ENCODE measurements at regions not wholly inside any gene's neighbourhood (a gene's known extent, or its start where the extent isn't known, plus 50 kb on each side); places are given as distances from the start of the nearest gene placed in this dataset.

DNA sequence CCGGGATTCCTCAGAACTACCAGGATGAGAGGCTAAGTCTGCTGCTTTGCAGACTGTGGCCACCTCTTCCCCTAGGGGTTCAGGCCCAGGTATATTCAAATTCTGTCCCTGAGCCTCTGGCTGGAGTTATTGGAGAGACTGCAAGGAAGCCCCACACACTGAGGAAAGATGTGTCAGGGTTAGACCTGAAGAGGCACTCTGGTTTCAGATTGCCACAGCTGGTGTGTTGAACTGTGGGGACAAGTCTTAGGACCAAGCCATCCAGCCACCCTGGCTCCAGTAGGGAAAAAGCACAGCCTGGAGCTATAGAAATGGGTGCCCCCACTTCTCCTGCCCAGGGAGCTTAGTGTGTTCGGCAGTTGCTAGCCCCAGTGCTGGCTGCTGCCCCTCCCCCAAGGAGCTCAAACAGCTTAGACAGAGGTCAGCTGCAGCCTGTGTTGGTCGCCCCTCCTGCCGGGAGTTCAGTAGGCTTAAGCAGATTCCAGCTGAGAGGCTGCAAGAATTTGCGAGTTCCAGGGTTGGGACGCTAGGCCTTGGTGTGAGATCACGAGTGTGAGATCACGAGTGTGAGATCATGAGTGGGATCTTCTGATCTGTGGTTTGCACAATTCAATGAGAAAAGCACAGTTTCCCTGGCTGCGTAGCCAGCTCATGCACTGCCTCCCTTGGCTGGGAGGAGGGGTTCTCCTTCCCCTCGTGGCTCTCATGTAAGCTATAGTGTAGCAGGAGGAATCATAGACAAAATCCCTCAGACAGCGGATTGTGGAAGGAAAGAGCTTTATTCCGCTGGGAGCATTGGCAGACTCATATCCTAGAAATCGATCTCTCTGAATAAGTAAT is 552.1 kb upstream of the CHORDC1 start:
- DNase-seq (no peak), ATAC-seq (no peak)
- H3K4me3 ChIP-seq, result no peak overlapping the region
- H3K9me3 ChIP-seq, result no peaks in the 10 kb centered on the region
- intact Hi-C loops (cut with DNase I), result no loop called here
- no peaks in the 10 kb centered on the region for H3K27me3 ChIP-seq
- no peak overlapping the region for H3K27ac ChIP-seq
- TF ChIP-seq POLR2A (IDR thresholded peaks at IDR 0.05), result no peak
- TF ChIP-seq, protein P1, sequence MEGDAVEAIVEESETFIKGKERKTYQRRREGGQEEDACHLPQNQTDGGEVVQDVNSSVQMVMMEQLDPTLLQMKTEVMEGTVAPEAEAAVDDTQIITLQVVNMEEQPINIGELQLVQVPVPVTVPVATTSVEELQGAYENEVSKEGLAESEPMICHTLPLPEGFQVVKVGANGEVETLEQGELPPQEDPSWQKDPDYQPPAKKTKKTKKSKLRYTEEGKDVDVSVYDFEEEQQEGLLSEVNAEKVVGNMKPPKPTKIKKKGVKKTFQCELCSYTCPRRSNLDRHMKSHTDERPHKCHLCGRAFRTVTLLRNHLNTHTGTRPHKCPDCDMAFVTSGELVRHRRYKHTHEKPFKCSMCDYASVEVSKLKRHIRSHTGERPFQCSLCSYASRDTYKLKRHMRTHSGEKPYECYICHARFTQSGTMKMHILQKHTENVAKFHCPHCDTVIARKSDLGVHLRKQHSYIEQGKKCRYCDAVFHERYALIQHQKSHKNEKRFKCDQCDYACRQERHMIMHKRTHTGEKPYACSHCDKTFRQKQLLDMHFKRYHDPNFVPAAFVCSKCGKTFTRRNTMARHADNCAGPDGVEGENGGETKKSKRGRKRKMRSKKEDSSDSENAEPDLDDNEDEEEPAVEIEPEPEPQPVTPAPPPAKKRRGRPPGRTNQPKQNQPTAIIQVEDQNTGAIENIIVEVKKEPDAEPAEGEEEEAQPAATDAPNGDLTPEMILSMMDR (IDR thresholded peaks at IDR 0.05), result no peak
- WGBS, 2 donors, result 51 to 58% methylated on average over 11 to 13 of the region's 13 CpGs
- no peaks in the 10 kb centered on the region for H3K4me1 ChIP-seq
- H3K36me3 ChIP-seq (replicated peaks in 1 of 2; ENCODE audit: insufficient read depth in 1 of 2, low read depth in 2 of 2), result no peaks in the 10 kb centered on the region

DNA sequence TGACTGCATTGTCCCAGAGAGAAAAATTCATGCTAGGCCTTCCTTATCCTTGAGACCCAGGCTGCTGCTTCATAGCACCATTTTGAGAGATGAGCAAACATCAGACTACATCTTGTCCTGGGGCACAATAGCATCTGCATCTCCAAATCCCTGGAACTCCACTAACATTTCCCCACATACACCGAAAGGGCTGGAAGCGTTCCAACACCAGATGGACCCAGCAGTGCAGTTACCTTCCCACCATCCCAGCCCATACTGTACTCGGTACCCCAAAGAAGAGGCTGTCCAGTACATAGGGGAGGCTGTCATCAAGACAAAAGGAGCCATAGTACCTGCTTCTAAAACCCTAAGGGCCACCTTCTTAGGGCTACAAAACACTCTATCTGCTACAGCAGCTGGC is 547.2 kb upstream of the CHORDC1 start:
- DNase-seq (no peak), ATAC-seq (no peak)
- Histone ChIP-seq H3K27me3 (no peaks in the 10 kb centered on the region), H3K27ac (no peak overlapping the region), H3K9me3 (no peaks in the 10 kb centered on the region), H3K36me3 (replicated peaks in 1 of 2; ENCODE audit: insufficient read depth in 1 of 2, low read depth in 2 of 2) (no peaks in the 10 kb centered on the region), H3K4me1 (no peaks in the 10 kb centered on the region), H3K4me3 (no peak overlapping the region)
- intact Hi-C loops (cut with DNase I), result no loop called here
- WGBS, 2 donors, result 56 to 79% methylated on average over 3 of the region's 3 CpGs
- TF ChIP-seq, protein P1 (IDR thresholded peaks at IDR 0.05), result no peak
- no peak for TF ChIP-seq POLR2A (IDR thresholded peaks at IDR 0.05)

DNA sequence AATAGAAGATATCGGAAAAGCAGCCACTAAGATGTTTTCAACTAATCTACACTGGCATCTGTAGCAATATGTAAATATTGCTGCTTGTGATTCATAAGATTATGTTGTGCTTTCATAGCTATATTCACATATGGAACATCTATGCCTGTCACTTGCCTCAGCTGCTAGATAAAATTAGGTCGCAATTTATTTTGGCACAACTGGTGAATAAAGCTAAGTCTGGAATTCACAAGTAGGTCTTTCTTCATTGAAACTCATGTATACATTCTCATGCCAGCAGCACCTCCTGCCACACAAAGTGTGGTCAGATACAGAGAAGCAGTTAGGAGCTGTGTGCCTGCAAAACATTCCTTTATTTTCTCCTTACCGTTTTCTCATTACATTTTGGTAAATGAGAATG is 543.3 kb upstream of the CHORDC1 start:
- no peak for TF ChIP-seq POLR2A (IDR thresholded peaks at IDR 0.05)
- TF ChIP-seq, protein P1 (IDR thresholded peaks at IDR 0.05), result no peak
- H3K27me3 ChIP-seq, result no peaks in the 10 kb centered on the region
- no peak overlapping the region for H3K4me3 ChIP-seq
- no peaks in the 10 kb centered on the region for H3K4me1 ChIP-seq
- DNase-seq (no peak), ATAC-seq (no peak)
- WGBS, 2 donors, result 58 to 67% methylated on average over 3 of the region's 3 CpGs
- H3K36me3 ChIP-seq (replicated peaks in 1 of 2; ENCODE audit: insufficient read depth in 1 of 2, low read depth in 2 of 2), result no peaks in the 10 kb centered on the region
- no peak overlapping the region for H3K27ac ChIP-seq
- no peaks in the 10 kb centered on the region for H3K9me3 ChIP-seq
- intact Hi-C loops (cut with DNase I), result no loop called here

DNA sequence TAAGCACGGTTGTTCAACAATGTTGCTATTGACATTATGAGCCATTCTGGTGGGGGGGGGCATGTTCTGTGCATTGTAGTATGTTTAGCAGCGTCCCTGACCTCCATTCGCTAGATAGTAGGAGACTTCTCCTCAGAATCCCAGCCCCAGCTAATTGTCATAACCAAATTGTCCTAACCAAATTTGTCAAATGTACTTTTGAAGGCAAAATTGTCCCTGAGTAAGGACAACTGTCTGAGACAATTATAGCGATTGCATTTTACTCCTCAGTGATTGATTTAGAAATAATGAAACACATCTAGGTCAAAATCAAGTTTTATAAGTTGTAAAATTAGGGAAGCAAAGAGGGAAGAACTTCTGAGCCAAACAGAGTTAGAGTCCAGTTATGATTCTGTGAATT is 541.8 kb upstream of the CHORDC1 start:
- no peak overlapping the region for H3K4me3 ChIP-seq
- no peak overlapping the region for H3K27ac ChIP-seq
- TF ChIP-seq, protein P1 (IDR thresholded peaks at IDR 0.05), result no peak
- ATAC-seq (no peak), DNase-seq (no peak)
- intact Hi-C loops (cut with DNase I), result no loop called here
- H3K4me1 ChIP-seq, result no peaks in the 10 kb centered on the region
- WGBS, 2 donors, result 55 to 58% methylated on average over 4 of the region's 4 CpGs
- no peaks in the 10 kb centered on the region for H3K36me3 ChIP-seq (replicated peaks in 1 of 2; ENCODE audit: insufficient read depth in 1 of 2, low read depth in 2 of 2)
- H3K27me3 ChIP-seq, result no peaks in the 10 kb centered on the region
- H3K9me3 ChIP-seq, result no peaks in the 10 kb centered on the region

All from body of pancreas (tissue), 4 donors.